Caco-2 (cell line): ENCODE measurements at regions not wholly inside any gene's neighbourhood (a gene's known extent, or its start where the extent isn't known, plus 50 kb on each side); places are given as distances from the start of the nearest gene placed in this dataset.

ENCODE experiments used
- BruUV-seq: library from RNA; stranded (reverse); fragments of 400-500 nt; replicated peaks from 2 replicates; lab custom pipeline; 2021; lab: Mats Ljungman, UMichigan
- CTCF ChIA-PET: fragments of 300-600 bp; sonication (Branson Sonifier 250); formaldehyde crosslinking; loops from one replicate; lab custom pipeline; 2022; ENCODE audit warnings: antibody characterized with exemption; lab: Charles Lee
- POLR2A ChIA-PET: fragments of 300-600 bp; sonication (Branson Sonifier 250); formaldehyde crosslinking; loops from one replicate; lab custom pipeline; 2022; ENCODE audit warnings: antibody characterized with exemption; lab: Charles Lee
- DNase-seq, 2 experiments: peaks; one replicate each; pipeline versions ENCODE4 v3.0.0 to v3.0.0-alpha.2; 2020 to 2022
- H3K27me3 ChIP-seq: replicated peaks from 2 replicates; pipeline ENCODE4 v1.6.0; 2011; ENCODE audit warnings: low read length; ENCODE audit not compliant: control insufficient read depth, insufficient read depth
- H3K36me3 ChIP-seq: 2 replicates; pipeline ENCODE4 v1.5.1; 2011; ENCODE audit warnings: low read length; ENCODE audit not compliant: control insufficient read depth, insufficient read depth
- H3K4me1 ChIP-seq: fragments of 250-450 bp; sonication (Bioruptor Pico); 2 replicates; pipeline ENCODE4 v1.5.1; 2020; ENCODE audit warnings: mild to moderate bottlenecking
- H3K4me3 ChIP-seq: 2 replicates; pipeline ENCODE4 v1.5.1; 2011; ENCODE audit warnings: low read depth, mild to moderate bottlenecking, control low read depth, low read length
- H3K9me3 ChIP-seq: fragments of 250-450 bp; sonication (Bioruptor Pico); 2 replicates; pipeline ENCODE4 v1.5.1; 2020; ENCODE audit warnings: mild to moderate bottlenecking, moderate library complexity
- H3K27ac Mint-ChIP-seq: one replicate; pipeline ENCODE4 v1.8.0; 2022; ENCODE audit warnings: mixed read lengths; ENCODE audit not compliant: unreplicated experiment
- H3K27me3 Mint-ChIP-seq: one replicate; pipeline ENCODE4 v1.8.0; 2022; ENCODE audit warnings: mixed read lengths; ENCODE audit not compliant: insufficient read depth, unreplicated experiment
- H3K36me3 Mint-ChIP-seq: one replicate; pipeline ENCODE4 v1.8.0; 2022; ENCODE audit warnings: mild to moderate bottlenecking, mixed read lengths; ENCODE audit not compliant: insufficient read depth, unreplicated experiment
- H3K4me1 Mint-ChIP-seq: one replicate; pipeline ENCODE4 v1.8.0; 2022; ENCODE audit warnings: low read depth, mixed read lengths; ENCODE audit not compliant: unreplicated experiment
- H3K4me3 Mint-ChIP-seq: one replicate; pipeline ENCODE4 v1.8.0; 2022; ENCODE audit warnings: mild to moderate bottlenecking, moderate library complexity, mixed read lengths; ENCODE audit not compliant: unreplicated experiment
- H3K9me3 Mint-ChIP-seq: one replicate; pipeline ENCODE4 v1.8.0; 2022; ENCODE audit warnings: mixed read lengths; ENCODE audit not compliant: unreplicated experiment
- CTCF ChIP-seq, 2 experiments: fragments of 200-600 bp in 1 of 2; IDR thresholded peaks; 1 replicate in 1 of 2; 2 replicates in 1 of 2; pipeline versions ENCODE4 v1.5.1 to v1.8.0; 2011 to 2022; ENCODE audit warnings: antibody characterized with exemption in 1 of 2, control low read depth in 1 of 2, inconsistent platforms in 1 of 2, low read depth in 1 of 2, low read length in 1 of 2, mild to moderate bottlenecking in 1 of 2, moderate library complexity in 1 of 2; ENCODE audit not compliant: insufficient read depth in 1 of 2, severe bottlenecking in 1 of 2, unreplicated experiment in 1 of 2
- intact Hi-C: fragments of 100-400 bp; cut with micrococcal nuclease; formaldehyde crosslinking; loops from one replicate; pipeline ENCODE4 v1.10.0; 2022; ENCODE audit not compliant: unreplicated experiment

- H3K4me1 ChIP-seq, result no peaks in the 10 kb centered on the region
- intact Hi-C loops, result no loop called here
- POLR2A ChIA-PET, result no interaction called here
- no peak overlapping the region for H3K27ac Mint-ChIP-seq
- DNase-seq, result no peak
- H3K4me3 Mint-ChIP-seq, result no peak overlapping the region
- H3K9me3 ChIP-seq, result no peaks in the 10 kb centered on the region
- no peaks in the 10 kb centered on the region for H3K36me3 ChIP-seq
- CTCF ChIA-PET, result no interaction called here
- H3K27me3 ChIP-seq, result no peaks in the 10 kb centered on the region
- TF ChIP-seq CTCF (IDR thresholded peaks at IDR 0.05; ENCODE audit: insufficient read depth in 1 of 2, low read depth in 1 of 2, low read length in 1 of 2, severe bottlenecking in 1 of 2, unreplicated experiment in 1 of 2), result no peak
- no peaks in the 10 kb centered on the region for H3K9me3 Mint-ChIP-seq
- no peaks in the 10 kb centered on the region for H3K4me1 Mint-ChIP-seq
- no peak overlapping the region for H3K4me3 ChIP-seq
- H3K27me3 Mint-ChIP-seq, result peaks cover 3% of the 10 kb centered on the region
- BruUV-seq, result no TSS peak
- no peaks in the 10 kb centered on the region for H3K36me3 Mint-ChIP-seq
Measured at GRCh38 chr18:67633939-67634338, 117.4 kb upstream of the DSEL start.

- no peak overlapping the region for H3K4me3 ChIP-seq
- no peaks in the 10 kb centered on the region for H3K27me3 Mint-ChIP-seq
- TF ChIP-seq CTCF (IDR thresholded peaks at IDR 0.05; ENCODE audit: insufficient read depth in 1 of 2, low read depth in 1 of 2, low read length in 1 of 2, severe bottlenecking in 1 of 2, unreplicated experiment in 1 of 2), result no peak
- H3K9me3 ChIP-seq, result no peaks in the 10 kb centered on the region
- intact Hi-C loops, result no loop called here
- H3K27me3 ChIP-seq, result no peaks in the 10 kb centered on the region
- no peaks in the 10 kb centered on the region for H3K4me1 ChIP-seq
- ChIA-PET POLR2A (no interaction called here), CTCF (no interaction called here)
- DNase-seq, result no peak
- H3K4me3 Mint-ChIP-seq, result no peak overlapping the region
- BruUV-seq, result no TSS peak
- H3K27ac Mint-ChIP-seq, result no peak overlapping the region
- no peaks in the 10 kb centered on the region for H3K36me3 ChIP-seq
- H3K36me3 Mint-ChIP-seq, result no peaks in the 10 kb centered on the region
- no peaks in the 10 kb centered on the region for H3K4me1 Mint-ChIP-seq
- H3K9me3 Mint-ChIP-seq, result no peaks in the 10 kb centered on the region
Measured at GRCh38 chr18:67621906-67622305, 105.4 kb upstream of the DSEL start.

- H3K9me3 Mint-ChIP-seq, result no peaks in the 10 kb centered on the region
- Histone ChIP-seq H3K4me3 (no peak overlapping the region), H3K36me3 (no peaks in the 10 kb centered on the region), H3K27me3 (no peaks in the 10 kb centered on the region), H3K9me3 (no peaks in the 10 kb centered on the region), H3K4me1 (no peaks in the 10 kb centered on the region)
- ChIA-PET POLR2A (no interaction called here), CTCF (no interaction called here)
- no peak for TF ChIP-seq CTCF (IDR thresholded peaks at IDR 0.05; ENCODE audit: insufficient read depth in 1 of 2, low read depth in 1 of 2, low read length in 1 of 2, severe bottlenecking in 1 of 2, unreplicated experiment in 1 of 2)
- H3K27me3 Mint-ChIP-seq, result no peaks in the 10 kb centered on the region
- no TSS peak for BruUV-seq
- no peaks in the 10 kb centered on the region for H3K4me1 Mint-ChIP-seq
- intact Hi-C loops, result no loop called here
- no peak for DNase-seq
- no peaks in the 10 kb centered on the region for H3K36me3 Mint-ChIP-seq
- no peak overlapping the region for H3K27ac Mint-ChIP-seq
- H3K4me3 Mint-ChIP-seq, result no peak overlapping the region
Measured at GRCh38 chr18:67621049-67621713, 104.7 kb upstream of the DSEL start.
